ENCODE measurements at regions not wholly inside any gene's neighbourhood (a gene's known extent, or its start where the extent isn't known, plus 50 kb on each side); places are given as distances from the start of the nearest gene placed in this dataset.

- Histone ChIP-seq H3K4me1 (ENCODE audit: control insufficient read depth in 5 of 5, insufficient read depth in 5 of 5, low read length in 5 of 5) (no peaks in the 10 kb centered on the region), H3K4me3 (ENCODE audit: low read depth in 1 of 5, low read length in 5 of 5) (no peak overlapping the region), H3K36me3 (ENCODE audit: control insufficient read depth in 5 of 5, insufficient read depth in 5 of 5, low read length in 5 of 5) (no peaks in the 10 kb centered on the region), H3K9me3 (ENCODE audit: control insufficient read depth in 5 of 5, low read length in 5 of 5) (no peaks in the 10 kb centered on the region), H3K27ac (ENCODE audit: low read depth, low read length) (no peak overlapping the region), H3K27me3 (ENCODE audit: control insufficient read depth in 5 of 5, insufficient read depth in 4 of 5, low read length in 5 of 5) (no peaks in the 10 kb centered on the region), H3K9ac (ENCODE audit: low read length in 5 of 5) (no peak overlapping the region)
Measured at GRCh38 chr14:86865934-86866333, 1127.0 kb downstream of the GALC start.

GRCh38 chr14:86858591-86858990 lies 1134.4 kb downstream of the GALC start:
- no peaks in the 10 kb centered on the region for H3K27me3 ChIP-seq (ENCODE audit: control insufficient read depth in 5 of 5, insufficient read depth in 4 of 5, low read length in 5 of 5)
- H3K4me1 ChIP-seq (ENCODE audit: control insufficient read depth in 5 of 5, insufficient read depth in 5 of 5, low read length in 5 of 5) = peaks cover 0 to 16% (median 0%) of the 10 kb centered on the region in 5 donors
- H3K9me3 ChIP-seq (ENCODE audit: control insufficient read depth in 5 of 5, low read length in 5 of 5) = no peaks in the 10 kb centered on the region
- H3K4me3 ChIP-seq (ENCODE audit: low read depth in 1 of 5, low read length in 5 of 5) = no peak overlapping the region
- no peaks in the 10 kb centered on the region for H3K36me3 ChIP-seq (ENCODE audit: control insufficient read depth in 5 of 5, insufficient read depth in 5 of 5, low read length in 5 of 5)
- H3K27ac ChIP-seq (ENCODE audit: low read depth, low read length) = peak overlapping the region; percentile 58
- no peak overlapping the region for H3K9ac ChIP-seq (ENCODE audit: low read length in 5 of 5)

- H3K9me3 ChIP-seq (ENCODE audit: control insufficient read depth in 5 of 5, low read length in 5 of 5) = no peaks in the 10 kb centered on the region
- H3K4me1 ChIP-seq (ENCODE audit: control insufficient read depth in 5 of 5, insufficient read depth in 5 of 5, low read length in 5 of 5) = peaks cover 0 to 16% (median 0%) of the 10 kb centered on the region in 5 donors
- no peak overlapping the region for H3K9ac ChIP-seq (ENCODE audit: low read length in 5 of 5)
- no peaks in the 10 kb centered on the region for H3K27me3 ChIP-seq (ENCODE audit: control insufficient read depth in 5 of 5, insufficient read depth in 4 of 5, low read length in 5 of 5)
- no peaks in the 10 kb centered on the region for H3K36me3 ChIP-seq (ENCODE audit: control insufficient read depth in 5 of 5, insufficient read depth in 5 of 5, low read length in 5 of 5)
- no peak overlapping the region for H3K4me3 ChIP-seq (ENCODE audit: low read depth in 1 of 5, low read length in 5 of 5)
- peak overlapping the region; percentile 58 for H3K27ac ChIP-seq (ENCODE audit: low read depth, low read length)
Measured at GRCh38 chr14:86858031-86858430, 1135.0 kb downstream of the GALC start.

GRCh38 chr14:86852530-86852929 lies 1140.5 kb downstream of the GALC start:
- Histone ChIP-seq H3K4me1 (ENCODE audit: control insufficient read depth in 5 of 5, insufficient read depth in 5 of 5, low read length in 5 of 5) (no peaks in the 10 kb centered on the region), H3K27ac (ENCODE audit: low read depth, low read length) (no peak overlapping the region), H3K4me3 (ENCODE audit: low read depth in 1 of 5, low read length in 5 of 5) (no peak overlapping the region), H3K9ac (ENCODE audit: low read length in 5 of 5) (no peak overlapping the region), H3K27me3 (ENCODE audit: control insufficient read depth in 5 of 5, insufficient read depth in 4 of 5, low read length in 5 of 5) (no peaks in the 10 kb centered on the region), H3K9me3 (ENCODE audit: control insufficient read depth in 5 of 5, low read length in 5 of 5) (no peaks in the 10 kb centered on the region), H3K36me3 (ENCODE audit: control insufficient read depth in 5 of 5, insufficient read depth in 5 of 5, low read length in 5 of 5) (no peaks in the 10 kb centered on the region)

GRCh38 chr14:86847140-86847539 lies 1145.8 kb downstream of the GALC start:
- Histone ChIP-seq H3K36me3 (ENCODE audit: control insufficient read depth in 5 of 5, insufficient read depth in 5 of 5, low read length in 5 of 5) (no peaks in the 10 kb centered on the region), H3K4me1 (ENCODE audit: control insufficient read depth in 5 of 5, insufficient read depth in 5 of 5, low read length in 5 of 5) (no peaks in the 10 kb centered on the region), H3K9me3 (ENCODE audit: control insufficient read depth in 5 of 5, low read length in 5 of 5) (no peaks in the 10 kb centered on the region), H3K9ac (ENCODE audit: low read length in 5 of 5) (no peak overlapping the region), H3K4me3 (ENCODE audit: low read depth in 1 of 5, low read length in 5 of 5) (no peak overlapping the region), H3K27ac (ENCODE audit: low read depth, low read length) (no peak overlapping the region), H3K27me3 (ENCODE audit: control insufficient read depth in 5 of 5, insufficient read depth in 4 of 5, low read length in 5 of 5) (no peaks in the 10 kb centered on the region)

- H3K27me3 ChIP-seq (ENCODE audit: control insufficient read depth in 5 of 5, insufficient read depth in 4 of 5, low read length in 5 of 5) = no peaks in the 10 kb centered on the region
- no peak overlapping the region for H3K4me3 ChIP-seq (ENCODE audit: low read depth in 1 of 5, low read length in 5 of 5)
- no peaks in the 10 kb centered on the region for H3K4me1 ChIP-seq (ENCODE audit: control insufficient read depth in 5 of 5, insufficient read depth in 5 of 5, low read length in 5 of 5)
- H3K9me3 ChIP-seq (ENCODE audit: control insufficient read depth in 5 of 5, low read length in 5 of 5) = no peaks in the 10 kb centered on the region
- H3K27ac ChIP-seq (ENCODE audit: low read depth, low read length) = no peak overlapping the region
- no peaks in the 10 kb centered on the region for H3K36me3 ChIP-seq (ENCODE audit: control insufficient read depth in 5 of 5, insufficient read depth in 5 of 5, low read length in 5 of 5)
- H3K9ac ChIP-seq (ENCODE audit: low read length in 5 of 5) = no peak overlapping the region
Measured at GRCh38 chr14:86838363-86838762, 1154.6 kb downstream of the GALC start.

GRCh38 chr14:86826661-86827060 lies 1166.3 kb downstream of the GALC start:
- Histone ChIP-seq H3K4me3 (ENCODE audit: low read depth in 1 of 5, low read length in 5 of 5) (no peak overlapping the region), H3K9me3 (ENCODE audit: control insufficient read depth in 5 of 5, low read length in 5 of 5) (peaks cover 0 to 4% (median 0%) of the 10 kb centered on the region in 5 donors), H3K4me1 (ENCODE audit: control insufficient read depth in 5 of 5, insufficient read depth in 5 of 5, low read length in 5 of 5) (no peaks in the 10 kb centered on the region), H3K27me3 (ENCODE audit: control insufficient read depth in 5 of 5, insufficient read depth in 4 of 5, low read length in 5 of 5) (no peaks in the 10 kb centered on the region), H3K36me3 (ENCODE audit: control insufficient read depth in 5 of 5, insufficient read depth in 5 of 5, low read length in 5 of 5) (no peaks in the 10 kb centered on the region), H3K27ac (ENCODE audit: low read depth, low read length) (no peak overlapping the region), H3K9ac (ENCODE audit: low read length in 5 of 5) (no peak overlapping the region)

- no peaks in the 10 kb centered on the region for H3K36me3 ChIP-seq (ENCODE audit: control insufficient read depth in 5 of 5, insufficient read depth in 5 of 5, low read length in 5 of 5)
Measured at GRCh38 chr14:86824167-86824566, 1168.8 kb downstream of the GALC start.

GRCh38 chr14:86823581-86823980 lies 1169.4 kb downstream of the GALC start:
- Histone ChIP-seq H3K9me3 (ENCODE audit: control insufficient read depth in 5 of 5, low read length in 5 of 5) (no peaks in the 10 kb centered on the region), H3K27me3 (ENCODE audit: control insufficient read depth in 5 of 5, insufficient read depth in 4 of 5, low read length in 5 of 5) (no peaks in the 10 kb centered on the region), H3K4me3 (ENCODE audit: low read depth in 1 of 5, low read length in 5 of 5) (no peak overlapping the region), H3K9ac (ENCODE audit: low read length in 5 of 5) (no peak overlapping the region), H3K36me3 (ENCODE audit: control insufficient read depth in 5 of 5, insufficient read depth in 5 of 5, low read length in 5 of 5) (no peaks in the 10 kb centered on the region), H3K4me1 (ENCODE audit: control insufficient read depth in 5 of 5, insufficient read depth in 5 of 5, low read length in 5 of 5) (no peaks in the 10 kb centered on the region), H3K27ac (ENCODE audit: low read depth, low read length) (no peak overlapping the region)

More at GRCh38 chr14:86824167-86824566, 1168.8 kb downstream of the GALC start:
- Histone ChIP-seq H3K9me3 (ENCODE audit: control insufficient read depth in 5 of 5, low read length in 5 of 5) (no peaks in the 10 kb centered on the region), H3K4me3 (ENCODE audit: low read depth in 1 of 5, low read length in 5 of 5) (no peak overlapping the region), H3K9ac (ENCODE audit: low read length in 5 of 5) (no peak overlapping the region), H3K27ac (ENCODE audit: low read depth, low read length) (no peak overlapping the region), H3K4me1 (ENCODE audit: control insufficient read depth in 5 of 5, insufficient read depth in 5 of 5, low read length in 5 of 5) (no peaks in the 10 kb centered on the region), H3K27me3 (ENCODE audit: control insufficient read depth in 5 of 5, insufficient read depth in 4 of 5, low read length in 5 of 5) (no peaks in the 10 kb centered on the region)

GRCh38 chr14:86815341-86815740 lies 1177.6 kb downstream of the GALC start:
- no peak overlapping the region for H3K4me3 ChIP-seq (ENCODE audit: low read depth in 1 of 5, low read length in 5 of 5)
- no peak overlapping the region for H3K27ac ChIP-seq (ENCODE audit: low read depth, low read length)
- no peaks in the 10 kb centered on the region for H3K27me3 ChIP-seq (ENCODE audit: control insufficient read depth in 5 of 5, insufficient read depth in 4 of 5, low read length in 5 of 5)
- H3K9me3 ChIP-seq (ENCODE audit: control insufficient read depth in 5 of 5, low read length in 5 of 5) = peaks cover 0 to 8% (median 5%) of the 10 kb centered on the region in 5 donors
- H3K9ac ChIP-seq (ENCODE audit: low read length in 5 of 5) = no peak overlapping the region
- H3K4me1 ChIP-seq (ENCODE audit: control insufficient read depth in 5 of 5, insufficient read depth in 5 of 5, low read length in 5 of 5) = no peaks in the 10 kb centered on the region
- no peaks in the 10 kb centered on the region for H3K36me3 ChIP-seq (ENCODE audit: control insufficient read depth in 5 of 5, insufficient read depth in 5 of 5, low read length in 5 of 5)

GRCh38 chr14:86802726-86803125 lies 1190.3 kb downstream of the GALC start:
- no peaks in the 10 kb centered on the region for H3K27me3 ChIP-seq (ENCODE audit: control insufficient read depth in 5 of 5, insufficient read depth in 4 of 5, low read length in 5 of 5)
- no peaks in the 10 kb centered on the region for H3K36me3 ChIP-seq (ENCODE audit: control insufficient read depth in 5 of 5, insufficient read depth in 5 of 5, low read length in 5 of 5)
- H3K4me3 ChIP-seq (ENCODE audit: low read depth in 1 of 5, low read length in 5 of 5) = no peak overlapping the region
- H3K9ac ChIP-seq (ENCODE audit: low read length in 5 of 5) = no peak overlapping the region
- H3K9me3 ChIP-seq (ENCODE audit: control insufficient read depth in 5 of 5, low read length in 5 of 5) = no peaks in the 10 kb centered on the region
- H3K27ac ChIP-seq (ENCODE audit: low read depth, low read length) = no peak overlapping the region
- peaks cover 0 to 6% (median 0%) of the 10 kb centered on the region in 5 donors for H3K4me1 ChIP-seq (ENCODE audit: control insufficient read depth in 5 of 5, insufficient read depth in 5 of 5, low read length in 5 of 5)
